Breast epithelium (tissue), 3 donors: ENCODE measurements at regions not wholly inside any gene's neighbourhood (a gene's known extent, or its start where the extent isn't known, plus 50 kb on each side); places are given as distances from the start of the nearest gene placed in this dataset.
"Not testable (repeated sequence)": the region's sequence is repeated elsewhere in the genome, so short reads cannot be mapped to it uniquely, and the experiment has no call there.

Experiments used
- POLR2A ChIP-seq: fragments of 450-650 bp; IDR thresholded peaks from one replicate; pipeline ENCODE4 v1.6.1; 2016; ENCODE audit warnings: antibody characterized with exemption, mild to moderate bottlenecking, moderate library complexity
- POLR2AphosphoS5 ChIP-seq, 3 donors: sonication (generic); formaldehyde crosslinking; IDR thresholded peaks; one replicate each; pipeline ENCODE4 v1.6.1; 2017; ENCODE audit warnings: antibody characterized with exemption in 3 of 3
- TF ChIP-seq, protein P1 (sequence below), 3 donors: fragments of 450-650 bp; IDR thresholded peaks; one replicate each; pipeline ENCODE4 v1.5.1; 2016 to 2017; ENCODE audit warnings: antibody characterized with exemption in 3 of 3, mild to moderate bottlenecking in 3 of 3, moderate library complexity in 3 of 3

DNA sequence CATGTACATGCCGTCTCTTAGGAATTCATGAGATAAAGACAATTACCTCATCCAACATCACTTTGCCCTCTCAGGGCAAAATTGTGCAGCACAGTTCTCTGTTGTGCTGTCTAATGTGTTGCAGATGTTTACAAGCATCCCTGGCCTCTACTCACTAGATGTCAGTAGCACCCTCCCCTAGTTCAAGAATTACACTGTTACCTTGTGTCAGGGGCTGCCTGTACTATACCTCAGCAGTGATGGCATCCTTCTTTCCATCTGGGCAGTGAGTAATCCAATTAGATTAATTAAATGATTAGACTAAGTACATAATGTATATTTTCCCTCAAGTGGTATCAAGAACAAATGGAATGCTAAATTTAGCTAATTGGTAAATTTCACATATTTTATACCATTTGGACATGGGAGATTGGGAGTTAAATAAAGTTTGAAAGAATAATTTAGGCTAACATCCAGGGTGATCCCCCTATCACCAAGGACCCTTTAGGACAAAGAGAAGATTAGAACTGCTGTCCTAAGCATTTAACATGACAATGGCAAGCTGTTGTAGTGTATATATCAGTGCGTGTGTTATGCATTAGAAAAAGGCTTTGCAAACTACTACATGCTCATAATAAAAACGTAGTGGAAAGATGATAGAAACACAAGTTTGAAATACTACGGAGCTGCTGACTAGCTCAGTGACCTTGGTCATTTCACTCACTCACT is 727.0 kb downstream of the TRIB2 start:
- TF ChIP-seq, protein P1, sequence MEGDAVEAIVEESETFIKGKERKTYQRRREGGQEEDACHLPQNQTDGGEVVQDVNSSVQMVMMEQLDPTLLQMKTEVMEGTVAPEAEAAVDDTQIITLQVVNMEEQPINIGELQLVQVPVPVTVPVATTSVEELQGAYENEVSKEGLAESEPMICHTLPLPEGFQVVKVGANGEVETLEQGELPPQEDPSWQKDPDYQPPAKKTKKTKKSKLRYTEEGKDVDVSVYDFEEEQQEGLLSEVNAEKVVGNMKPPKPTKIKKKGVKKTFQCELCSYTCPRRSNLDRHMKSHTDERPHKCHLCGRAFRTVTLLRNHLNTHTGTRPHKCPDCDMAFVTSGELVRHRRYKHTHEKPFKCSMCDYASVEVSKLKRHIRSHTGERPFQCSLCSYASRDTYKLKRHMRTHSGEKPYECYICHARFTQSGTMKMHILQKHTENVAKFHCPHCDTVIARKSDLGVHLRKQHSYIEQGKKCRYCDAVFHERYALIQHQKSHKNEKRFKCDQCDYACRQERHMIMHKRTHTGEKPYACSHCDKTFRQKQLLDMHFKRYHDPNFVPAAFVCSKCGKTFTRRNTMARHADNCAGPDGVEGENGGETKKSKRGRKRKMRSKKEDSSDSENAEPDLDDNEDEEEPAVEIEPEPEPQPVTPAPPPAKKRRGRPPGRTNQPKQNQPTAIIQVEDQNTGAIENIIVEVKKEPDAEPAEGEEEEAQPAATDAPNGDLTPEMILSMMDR (IDR thresholded peaks at IDR 0.05) = not testable (repeated sequence)
- TF ChIP-seq POLR2A; POLR2AphosphoS5 (IDR thresholded peaks at IDR 0.05): not testable (repeated sequence)
